Fibroblast of lung (primary cell): ENCODE measurements at regions not wholly inside any gene's neighbourhood (a gene's known extent, or its start where the extent isn't known, plus 50 kb on each side); places are given as distances from the start of the nearest gene placed in this dataset.

Source experiments
- EZH2 ChIP-seq: IDR thresholded peaks from 2 replicates; pipeline ENCODE4 v1.5.1; 2012; ENCODE audit warnings: low read length, control low read depth, mild to moderate bottlenecking; ENCODE audit errors: missing control alignments
- TF ChIP-seq, protein P1 (sequence below), 2 donors: IDR thresholded peaks in 1 of 2; conservative IDR thresholded peaks in 1 of 2; 1 replicate in 1 of 2; 2 replicates in 1 of 2; pipeline ENCODE4 v1.5.1; 2011 to 2012; ENCODE audit warnings: low read length in 2 of 2, control low read depth in 1 of 2, inconsistent platforms in 1 of 2, low read depth in 1 of 2, mild to moderate bottlenecking in 1 of 2

DNA sequence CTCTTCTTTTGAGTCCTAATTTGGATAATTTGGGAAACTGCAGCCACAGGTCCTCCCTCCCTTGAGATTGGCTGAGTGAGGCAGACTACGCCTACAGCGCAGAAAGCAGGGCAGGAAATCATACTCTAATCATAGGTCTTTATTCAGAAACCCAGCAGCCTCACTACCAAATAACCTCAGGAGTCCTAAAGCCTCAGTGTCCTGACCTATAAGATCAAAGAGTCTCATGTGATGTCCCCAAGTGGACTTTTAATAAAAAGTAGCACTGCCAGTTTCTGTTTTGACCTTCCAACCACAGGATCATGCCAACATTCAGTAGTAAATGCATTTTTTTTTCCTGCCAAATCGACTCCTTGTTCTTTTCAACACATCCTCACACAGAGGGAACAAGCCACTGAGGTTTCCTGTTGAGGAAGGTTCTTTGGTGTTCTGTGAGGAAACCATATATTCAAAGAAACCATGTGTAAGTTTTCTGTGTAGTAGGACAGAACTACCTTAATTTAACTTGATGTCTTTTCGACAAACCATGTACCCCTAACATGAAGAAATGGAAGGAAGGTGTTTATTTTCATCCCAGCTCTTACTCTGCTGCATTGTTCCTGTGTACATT is 72.2 kb downstream of the VCPKMT start:
- TF ChIP-seq, protein P1, sequence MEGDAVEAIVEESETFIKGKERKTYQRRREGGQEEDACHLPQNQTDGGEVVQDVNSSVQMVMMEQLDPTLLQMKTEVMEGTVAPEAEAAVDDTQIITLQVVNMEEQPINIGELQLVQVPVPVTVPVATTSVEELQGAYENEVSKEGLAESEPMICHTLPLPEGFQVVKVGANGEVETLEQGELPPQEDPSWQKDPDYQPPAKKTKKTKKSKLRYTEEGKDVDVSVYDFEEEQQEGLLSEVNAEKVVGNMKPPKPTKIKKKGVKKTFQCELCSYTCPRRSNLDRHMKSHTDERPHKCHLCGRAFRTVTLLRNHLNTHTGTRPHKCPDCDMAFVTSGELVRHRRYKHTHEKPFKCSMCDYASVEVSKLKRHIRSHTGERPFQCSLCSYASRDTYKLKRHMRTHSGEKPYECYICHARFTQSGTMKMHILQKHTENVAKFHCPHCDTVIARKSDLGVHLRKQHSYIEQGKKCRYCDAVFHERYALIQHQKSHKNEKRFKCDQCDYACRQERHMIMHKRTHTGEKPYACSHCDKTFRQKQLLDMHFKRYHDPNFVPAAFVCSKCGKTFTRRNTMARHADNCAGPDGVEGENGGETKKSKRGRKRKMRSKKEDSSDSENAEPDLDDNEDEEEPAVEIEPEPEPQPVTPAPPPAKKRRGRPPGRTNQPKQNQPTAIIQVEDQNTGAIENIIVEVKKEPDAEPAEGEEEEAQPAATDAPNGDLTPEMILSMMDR (conservative IDR thresholded peaks at IDR 0.05 in 1 of 2, IDR thresholded peaks at IDR 0.05 in 1 of 2; ENCODE audit: low read depth in 1 of 2, low read length in 2 of 2): no peak
- no peak for TF ChIP-seq EZH2
